ENCODE measurements at regions not wholly inside any gene's neighbourhood (a gene's known extent, or its start where the extent isn't known, plus 50 kb on each side); places are given as distances from the start of the nearest gene placed in this dataset.

DNA sequence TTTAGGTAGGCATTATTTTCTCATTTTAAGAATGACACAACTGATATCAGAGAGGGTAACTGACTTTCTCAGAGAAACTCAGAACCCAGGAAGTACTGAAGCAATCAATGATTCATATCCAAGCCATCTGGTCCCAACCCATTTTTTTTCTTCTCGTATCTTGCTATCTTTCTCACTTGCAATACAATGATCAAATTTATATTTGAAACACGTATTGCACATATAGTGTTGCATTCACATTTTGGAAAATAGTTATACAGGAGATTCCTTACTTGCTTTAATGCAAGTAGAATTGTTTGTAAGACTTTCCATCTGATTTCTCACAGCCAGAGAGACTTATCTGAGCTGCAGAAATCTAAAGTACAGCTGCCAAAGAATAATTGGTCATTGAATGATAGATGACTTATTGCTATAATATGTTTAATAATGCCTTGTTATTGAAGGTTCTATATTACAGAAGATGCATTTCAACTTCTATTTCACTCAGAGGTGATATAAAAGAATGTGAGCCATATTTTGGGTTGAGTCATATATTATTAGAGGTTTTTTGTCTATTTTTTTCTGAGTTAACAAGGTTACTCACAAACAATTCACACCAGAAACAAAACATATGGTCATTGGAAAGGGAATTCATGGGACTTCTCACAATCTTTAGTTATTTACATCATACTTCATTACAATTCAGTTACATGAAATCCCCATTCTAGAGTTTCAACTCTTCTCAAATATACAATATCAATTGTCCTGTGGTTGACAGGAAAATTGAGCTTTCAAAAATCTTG, 337.5 kb upstream of the CITED2 start:
- in situ Hi-C loops (cut with MboI; ENCODE audit: low sequenced_read_pairs, unreplicated experiment): no loop called here
- TF ChIP-seq, protein P1, sequence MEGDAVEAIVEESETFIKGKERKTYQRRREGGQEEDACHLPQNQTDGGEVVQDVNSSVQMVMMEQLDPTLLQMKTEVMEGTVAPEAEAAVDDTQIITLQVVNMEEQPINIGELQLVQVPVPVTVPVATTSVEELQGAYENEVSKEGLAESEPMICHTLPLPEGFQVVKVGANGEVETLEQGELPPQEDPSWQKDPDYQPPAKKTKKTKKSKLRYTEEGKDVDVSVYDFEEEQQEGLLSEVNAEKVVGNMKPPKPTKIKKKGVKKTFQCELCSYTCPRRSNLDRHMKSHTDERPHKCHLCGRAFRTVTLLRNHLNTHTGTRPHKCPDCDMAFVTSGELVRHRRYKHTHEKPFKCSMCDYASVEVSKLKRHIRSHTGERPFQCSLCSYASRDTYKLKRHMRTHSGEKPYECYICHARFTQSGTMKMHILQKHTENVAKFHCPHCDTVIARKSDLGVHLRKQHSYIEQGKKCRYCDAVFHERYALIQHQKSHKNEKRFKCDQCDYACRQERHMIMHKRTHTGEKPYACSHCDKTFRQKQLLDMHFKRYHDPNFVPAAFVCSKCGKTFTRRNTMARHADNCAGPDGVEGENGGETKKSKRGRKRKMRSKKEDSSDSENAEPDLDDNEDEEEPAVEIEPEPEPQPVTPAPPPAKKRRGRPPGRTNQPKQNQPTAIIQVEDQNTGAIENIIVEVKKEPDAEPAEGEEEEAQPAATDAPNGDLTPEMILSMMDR (IDR thresholded peaks at IDR 0.05; ENCODE audit: borderline replicate concordance, control extremely low read depth, extremely low read depth, insufficient read depth, missing control alignments): no peak
- DNase-seq (ENCODE audit: low spot score): no peak

DNA sequence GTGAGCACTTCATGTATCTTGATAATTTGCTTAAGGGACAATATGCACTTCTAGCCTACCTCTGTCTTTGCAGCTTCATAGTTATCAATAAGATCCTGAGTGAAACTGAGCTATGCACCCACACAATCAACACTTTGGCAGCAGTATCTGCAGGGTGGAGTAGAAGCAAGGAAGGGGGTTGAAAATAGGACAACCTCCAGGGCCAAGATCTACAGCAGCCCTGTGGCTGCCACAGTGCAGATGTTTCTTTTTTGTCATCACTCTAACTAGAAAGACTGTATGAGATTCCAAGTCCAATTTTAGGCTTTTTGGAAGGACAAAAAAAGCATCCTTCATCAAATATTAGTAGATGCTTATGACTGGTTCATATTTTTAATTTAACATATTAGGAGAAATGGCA, 336.1 kb upstream of the CITED2 start:
- TF ChIP-seq, protein P1 (IDR thresholded peaks at IDR 0.05; ENCODE audit: borderline replicate concordance, control extremely low read depth, extremely low read depth, insufficient read depth, missing control alignments): no peak
- no peak for DNase-seq (ENCODE audit: low spot score)
- in situ Hi-C loops (cut with MboI; ENCODE audit: low sequenced_read_pairs, unreplicated experiment): no loop called here

DNA sequence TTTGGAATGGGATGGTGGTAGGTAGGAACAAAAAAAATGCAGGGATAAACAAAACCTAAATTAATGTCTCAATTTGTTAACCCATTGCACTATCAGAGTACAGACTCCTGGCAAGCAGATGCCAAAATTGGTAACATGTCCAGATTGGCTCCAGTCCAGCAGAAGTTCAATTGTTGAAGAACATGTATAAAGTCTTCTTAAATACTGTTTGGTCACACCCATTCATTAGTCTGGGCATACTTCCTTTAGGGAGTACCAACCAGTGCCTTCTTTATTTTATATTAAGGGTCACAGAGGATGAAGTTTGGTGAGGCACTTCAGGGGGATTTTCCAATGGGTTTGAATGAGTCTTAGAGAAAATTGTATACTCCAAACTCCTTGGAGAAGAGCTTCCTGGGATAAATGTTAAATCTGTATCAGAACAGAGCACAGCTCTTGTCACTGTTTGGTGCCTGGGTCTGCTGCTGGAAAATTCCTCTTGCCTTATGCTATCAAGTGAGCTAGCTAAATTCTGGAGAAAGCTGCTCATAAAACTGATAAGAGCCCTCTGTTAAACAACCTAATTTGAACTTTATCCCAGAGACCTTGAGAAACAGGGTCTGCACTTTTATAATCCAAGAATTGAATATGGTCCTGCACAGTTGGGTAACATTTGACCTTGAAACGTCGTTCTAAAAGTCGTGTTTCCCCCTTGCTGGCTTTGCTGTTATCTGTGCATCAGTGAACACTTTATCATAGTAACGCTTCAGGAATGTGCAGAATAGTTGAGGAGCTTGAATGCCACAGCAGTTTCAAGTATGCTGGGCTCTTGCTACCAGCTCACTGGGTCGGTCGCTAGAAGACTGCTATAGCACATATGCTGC, 334.1 kb upstream of the CITED2 start:
- in situ Hi-C loops (cut with MboI; ENCODE audit: low sequenced_read_pairs, unreplicated experiment): no loop called here
- DNase-seq (ENCODE audit: low spot score): no peak

DNA sequence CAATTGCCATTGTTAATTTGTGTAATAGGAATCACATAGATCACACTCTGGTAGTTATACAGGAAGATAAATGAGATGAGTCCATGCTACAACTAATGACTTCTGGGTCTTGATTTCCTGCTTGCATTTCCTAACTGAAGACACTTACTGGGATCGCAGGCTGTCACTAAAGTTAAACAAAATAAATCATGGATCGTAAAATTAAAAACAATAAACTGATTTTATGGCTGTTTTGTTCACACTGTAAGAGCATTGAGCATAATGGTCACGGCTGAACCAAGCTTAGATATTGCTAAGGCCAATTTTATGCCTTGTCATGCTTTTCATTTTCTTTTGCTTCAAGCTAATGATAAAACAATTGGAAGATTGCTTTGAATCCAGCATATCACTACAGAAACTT, 332.5 kb upstream of the CITED2 start:
- no peak for DNase-seq (ENCODE audit: low spot score)
- in situ Hi-C loops (cut with MboI; ENCODE audit: low sequenced_read_pairs, unreplicated experiment): no loop called here
- TF ChIP-seq, protein P1 (IDR thresholded peaks at IDR 0.05; ENCODE audit: borderline replicate concordance, control extremely low read depth, extremely low read depth, insufficient read depth, missing control alignments): no peak

More for the DNA sequence above, 334.1 kb upstream of the CITED2 start:
- TF ChIP-seq, protein P1 (IDR thresholded peaks at IDR 0.05; ENCODE audit: borderline replicate concordance, control extremely low read depth, extremely low read depth, insufficient read depth, missing control alignments): no peak

DNA sequence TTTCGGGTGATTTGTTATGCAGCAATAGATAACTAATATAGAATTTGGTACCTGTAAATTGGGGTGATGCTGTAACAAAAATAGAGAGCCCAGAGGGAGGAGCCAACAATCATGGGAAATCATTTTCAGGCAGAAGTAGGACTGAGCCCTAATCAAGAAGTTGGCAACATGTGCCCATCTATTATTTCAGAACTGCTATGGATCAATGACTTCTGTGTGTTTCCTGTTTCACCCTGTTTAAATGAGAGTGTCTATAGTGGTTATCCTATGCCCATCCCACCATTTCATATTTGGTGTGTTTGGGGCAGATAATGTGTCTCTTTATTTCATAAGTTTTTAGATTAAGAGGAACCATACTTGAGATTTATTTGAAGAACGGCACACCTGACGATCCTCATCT, 330.8 kb upstream of the CITED2 start:
- in situ Hi-C loops (cut with MboI; ENCODE audit: low sequenced_read_pairs, unreplicated experiment): no loop called here
- DNase-seq (ENCODE audit: low spot score): no peak
- TF ChIP-seq, protein P1 (IDR thresholded peaks at IDR 0.05; ENCODE audit: borderline replicate concordance, control extremely low read depth, extremely low read depth, insufficient read depth, missing control alignments): no peak

DNA sequence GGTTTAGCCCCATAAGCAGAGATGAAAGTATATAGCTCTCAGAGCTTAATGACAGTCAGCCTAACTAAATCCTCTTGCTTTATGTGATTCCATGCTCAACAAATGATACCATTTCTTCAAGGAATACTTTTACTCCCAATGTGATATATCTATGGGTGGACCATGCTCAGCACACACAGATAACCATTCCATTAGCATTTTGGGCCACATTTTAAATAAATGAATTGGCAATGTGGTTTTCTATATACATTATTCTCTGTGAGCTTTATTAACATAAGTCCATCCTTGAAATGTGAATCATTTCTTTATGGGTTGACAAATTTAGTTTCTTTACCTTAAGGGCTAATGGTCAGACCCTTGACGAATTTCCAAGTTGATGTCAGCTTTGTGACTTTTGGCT, 329.3 kb upstream of the CITED2 start:
- DNase-seq (ENCODE audit: low spot score): no peak
- in situ Hi-C loops (cut with MboI; ENCODE audit: low sequenced_read_pairs, unreplicated experiment): no loop called here
- TF ChIP-seq, protein P1 (IDR thresholded peaks at IDR 0.05; ENCODE audit: borderline replicate concordance, control extremely low read depth, extremely low read depth, insufficient read depth, missing control alignments): no peak
